ENCODE measurements at regions not wholly inside any gene's neighbourhood (a gene's known extent, or its start where the extent isn't known, plus 50 kb on each side); places are given as distances from the start of the nearest gene placed in this dataset.

DNA sequence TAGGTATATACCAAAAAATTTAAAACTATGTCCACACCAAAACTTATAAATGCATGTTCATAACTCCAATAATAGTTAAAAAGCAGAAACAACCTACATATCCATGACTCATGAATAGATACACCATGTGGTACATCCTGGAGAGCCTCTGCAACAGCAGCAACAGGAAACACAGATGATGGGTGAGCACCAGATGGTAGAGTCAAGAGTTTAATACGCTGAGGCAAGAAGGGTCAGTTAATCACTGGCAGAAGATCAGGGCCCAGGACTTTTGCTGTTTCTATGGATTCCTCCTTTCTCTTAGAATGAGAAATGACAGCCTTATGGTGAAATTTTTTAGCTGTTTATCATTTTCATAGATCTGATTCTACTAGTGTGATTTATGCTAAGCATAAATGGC is 351.8 kb upstream of the ADAMTSL1 start:
- in situ Hi-C loops (cut with HindIII; ENCODE audit: extremely low pct_ligation_motif_present, low pct_unique_long_range_greater_than_20kb) (no loop called here), intact Hi-C loops (cut with micrococcal nuclease; ENCODE audit: unreplicated experiment) (no loop called here)
- Histone ChIP-seq H3K79me2 (ENCODE audit: insufficient read depth, low read length) (no peaks in the 10 kb centered on the region), H4K20me1 (ENCODE audit: insufficient read depth, low read length) (no peaks in the 10 kb centered on the region), H3K27me3 (ENCODE audit: control insufficient read depth in 1 of 2, insufficient read depth in 2 of 2, low read length in 2 of 2) (no peaks in the 10 kb centered on the region), H3K4me3 (replicated peaks in 1 of 3; ENCODE audit: insufficient read depth in 1 of 3, low read depth in 2 of 3, low read length in 3 of 3) (no peak overlapping the region), H3K36me3 (replicated peaks in 1 of 2; ENCODE audit: control insufficient read depth in 1 of 2, insufficient read depth in 2 of 2, low read length in 2 of 2) (no peaks in the 10 kb centered on the region), H3K9me3 (ENCODE audit: low read length) (no peaks in the 10 kb centered on the region), H3K4me2 (ENCODE audit: low read depth, low read length) (no peak overlapping the region), H3K9ac (ENCODE audit: insufficient read depth, low read depth, low read length) (no peak overlapping the region), H2AFZ (ENCODE audit: low read length) (no peak overlapping the region), H3K4me1 (ENCODE audit: insufficient read depth, low read length) (no peaks in the 10 kb centered on the region), H3K27ac (ENCODE audit: extremely low read length, insufficient read depth, low read length) (no peak overlapping the region)
- no peak for FAIRE-seq
- ChIA-PET POLR2A (no interaction called here), CTCF (ENCODE audit: low intra/inter-chr PET ratio, low total read pairs) (no interaction called here)
- DNase-seq (ENCODE audit: low spot score), result no peak
- no TSS peak for BruUV-seq (replicated peaks)
- 7% methylated on average over 1 of the region's 1 CpG for WGBS (ENCODE audit: low lambda C conversion rate)
- no peak for ATAC-seq
- TF ChIP-seq, protein P1, sequence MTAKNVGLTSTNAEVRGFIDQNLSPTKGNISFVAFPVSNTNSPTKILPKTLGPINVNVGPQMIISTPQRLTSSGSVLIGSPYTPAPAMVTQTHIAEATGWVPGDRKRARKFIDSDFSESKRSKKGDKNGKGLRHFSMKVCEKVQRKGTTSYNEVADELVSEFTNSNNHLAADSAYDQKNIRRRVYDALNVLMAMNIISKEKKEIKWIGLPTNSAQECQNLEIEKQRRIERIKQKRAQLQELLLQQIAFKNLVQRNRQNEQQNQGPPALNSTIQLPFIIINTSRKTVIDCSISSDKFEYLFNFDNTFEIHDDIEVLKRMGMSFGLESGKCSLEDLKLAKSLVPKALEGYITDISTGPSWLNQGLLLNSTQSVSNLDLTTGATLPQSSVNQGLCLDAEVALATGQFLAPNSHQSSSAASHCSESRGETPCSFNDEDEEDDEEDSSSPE (CRISPR knock-in tag; IDR thresholded peaks at IDR 0.05), result no peak
- TF ChIP-seq RXRA (CRISPR knock-in tag; IDR thresholded peaks at IDR 0.05) (no peak), ZNF883 (CRISPR knock-in tag; IDR thresholded peaks at IDR 0.05; ENCODE audit: not compliant biosample characterization) (no peak), NR2F6 (IDR thresholded peaks at IDR 0.05) (no peak), NR2F6 (CRISPR knock-in tag; IDR thresholded peaks at IDR 0.05) (no peak), MLLT10 (CRISPR knock-in tag; IDR thresholded peaks at IDR 0.05) (no peak), ZEB1 (IDR thresholded peaks at IDR 0.05; ENCODE audit: insufficient replicate concordance, low read depth) (no peak), HNF4A (CRISPR knock-in tag; IDR thresholded peaks at IDR 0.05) (no peak), CBX5 (CRISPR knock-in tag; IDR thresholded peaks at IDR 0.05; ENCODE audit: borderline replicate concordance) (no peak), ZNF263 (CRISPR knock-in tag; IDR thresholded peaks at IDR 0.05) (no peak)
- TF ChIP-seq, protein P2, sequence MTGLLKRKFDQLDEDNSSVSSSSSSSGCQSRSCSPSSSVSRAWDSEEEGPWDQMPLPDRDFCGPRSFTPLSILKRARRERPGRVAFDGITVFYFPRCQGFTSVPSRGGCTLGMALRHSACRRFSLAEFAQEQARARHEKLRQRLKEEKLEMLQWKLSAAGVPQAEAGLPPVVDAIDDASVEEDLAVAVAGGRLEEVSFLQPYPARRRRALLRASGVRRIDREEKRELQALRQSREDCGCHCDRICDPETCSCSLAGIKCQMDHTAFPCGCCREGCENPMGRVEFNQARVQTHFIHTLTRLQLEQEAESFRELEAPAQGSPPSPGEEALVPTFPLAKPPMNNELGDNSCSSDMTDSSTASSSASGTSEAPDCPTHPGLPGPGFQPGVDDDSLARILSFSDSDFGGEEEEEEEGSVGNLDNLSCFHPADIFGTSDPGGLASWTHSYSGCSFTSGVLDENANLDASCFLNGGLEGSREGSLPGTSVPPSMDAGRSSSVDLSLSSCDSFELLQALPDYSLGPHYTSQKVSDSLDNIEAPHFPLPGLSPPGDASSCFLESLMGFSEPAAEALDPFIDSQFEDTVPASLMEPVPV (CRISPR knock-in tag; IDR thresholded peaks at IDR 0.05), result no peak
- TF ChIP-seq, protein P3, sequence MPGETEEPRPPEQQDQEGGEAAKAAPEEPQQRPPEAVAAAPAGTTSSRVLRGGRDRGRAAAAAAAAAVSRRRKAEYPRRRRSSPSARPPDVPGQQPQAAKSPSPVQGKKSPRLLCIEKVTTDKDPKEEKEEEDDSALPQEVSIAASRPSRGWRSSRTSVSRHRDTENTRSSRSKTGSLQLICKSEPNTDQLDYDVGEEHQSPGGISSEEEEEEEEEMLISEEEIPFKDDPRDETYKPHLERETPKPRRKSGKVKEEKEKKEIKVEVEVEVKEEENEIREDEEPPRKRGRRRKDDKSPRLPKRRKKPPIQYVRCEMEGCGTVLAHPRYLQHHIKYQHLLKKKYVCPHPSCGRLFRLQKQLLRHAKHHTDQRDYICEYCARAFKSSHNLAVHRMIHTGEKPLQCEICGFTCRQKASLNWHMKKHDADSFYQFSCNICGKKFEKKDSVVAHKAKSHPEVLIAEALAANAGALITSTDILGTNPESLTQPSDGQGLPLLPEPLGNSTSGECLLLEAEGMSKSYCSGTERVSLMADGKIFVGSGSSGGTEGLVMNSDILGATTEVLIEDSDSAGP (CRISPR knock-in tag; IDR thresholded peaks at IDR 0.05; ENCODE audit: borderline replicate concordance), result no peak

Data from HepG2 (cell line).